Keratinocyte (primary cell): ENCODE measurements at regions not wholly inside any gene's neighbourhood (a gene's known extent, or its start where the extent isn't known, plus 50 kb on each side); places are given as distances from the start of the nearest gene placed in this dataset.

Source experiments
- EZH2 ChIP-seq: IDR thresholded peaks from one replicate; pipeline ENCODE4 v1.6.1; 2012; ENCODE audit warnings: inconsistent platforms, mild to moderate bottlenecking, low read length, moderate library complexity
- TF ChIP-seq, protein P1 (sequence below), 3 experiments: IDR thresholded peaks in 1 of 3; conservative IDR thresholded peaks in 1 of 3; optimal IDR thresholded peaks in 1 of 3; 2 replicates in 2 of 3; 3 replicates in 1 of 3; pipeline versions ENCODE3 to v1.5.1; 2011; ENCODE audit warnings: low read length in 3 of 3, mild to moderate bottlenecking in 3 of 3, moderate library complexity in 2 of 3, control low read depth in 1 of 3, inconsistent platforms in 1 of 3; ENCODE audit not compliant: insufficient read depth in 2 of 3; ENCODE audit errors: extremely low read depth in 1 of 3

DNA sequence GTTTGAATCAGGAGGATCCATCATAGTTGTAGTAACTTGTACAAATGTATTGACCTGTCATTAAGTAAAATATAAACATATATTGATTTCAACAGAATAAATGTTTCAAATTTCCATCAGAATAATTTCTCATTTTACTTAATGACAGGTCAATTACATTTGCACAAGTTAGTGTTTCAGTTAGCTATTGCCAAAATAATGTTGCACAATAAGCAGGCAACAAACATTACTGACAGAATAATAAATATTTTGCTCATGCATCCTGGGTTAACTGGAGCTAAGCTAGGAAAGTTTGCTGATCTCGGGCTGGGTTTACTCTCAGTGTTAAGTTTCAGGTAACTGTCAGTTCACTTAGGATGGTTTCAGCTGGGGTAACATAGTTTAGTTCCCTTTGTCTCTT is 822.4 kb downstream of the KCNT2 start:
- no peak for TF ChIP-seq EZH2
- TF ChIP-seq, protein P1, sequence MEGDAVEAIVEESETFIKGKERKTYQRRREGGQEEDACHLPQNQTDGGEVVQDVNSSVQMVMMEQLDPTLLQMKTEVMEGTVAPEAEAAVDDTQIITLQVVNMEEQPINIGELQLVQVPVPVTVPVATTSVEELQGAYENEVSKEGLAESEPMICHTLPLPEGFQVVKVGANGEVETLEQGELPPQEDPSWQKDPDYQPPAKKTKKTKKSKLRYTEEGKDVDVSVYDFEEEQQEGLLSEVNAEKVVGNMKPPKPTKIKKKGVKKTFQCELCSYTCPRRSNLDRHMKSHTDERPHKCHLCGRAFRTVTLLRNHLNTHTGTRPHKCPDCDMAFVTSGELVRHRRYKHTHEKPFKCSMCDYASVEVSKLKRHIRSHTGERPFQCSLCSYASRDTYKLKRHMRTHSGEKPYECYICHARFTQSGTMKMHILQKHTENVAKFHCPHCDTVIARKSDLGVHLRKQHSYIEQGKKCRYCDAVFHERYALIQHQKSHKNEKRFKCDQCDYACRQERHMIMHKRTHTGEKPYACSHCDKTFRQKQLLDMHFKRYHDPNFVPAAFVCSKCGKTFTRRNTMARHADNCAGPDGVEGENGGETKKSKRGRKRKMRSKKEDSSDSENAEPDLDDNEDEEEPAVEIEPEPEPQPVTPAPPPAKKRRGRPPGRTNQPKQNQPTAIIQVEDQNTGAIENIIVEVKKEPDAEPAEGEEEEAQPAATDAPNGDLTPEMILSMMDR (optimal IDR thresholded peaks at IDR 0.05 in 1 of 3, IDR thresholded peaks at IDR 0.05 in 1 of 3, conservative IDR thresholded peaks at IDR 0.05 in 1 of 3; ENCODE audit: extremely low read depth in 1 of 3, insufficient read depth in 2 of 3, low read length in 3 of 3): no peak
